ENCODE measurements at regions not wholly inside any gene's neighbourhood (a gene's known extent, or its start where the extent isn't known, plus 50 kb on each side); places are given as distances from the start of the nearest gene placed in this dataset.

GRCh38 chr13:105846923-105847322 is 688.5 kb downstream of the EFNB2 start:
- dilution Hi-C loops (cut with HindIII; ENCODE audit: low sequenced_read_pairs, unreplicated experiment) (no loop called here), in situ Hi-C loops (cut with MboI; ENCODE audit: low sequenced_read_pairs) (no loop called here), intact Hi-C loops (cut with micrococcal nuclease) (no loop called here)
- Histone ChIP-seq H2AK9ac (replicated peaks; ENCODE audit: low read depth, low read length, poor library complexity) (no peak overlapping the region), H3K79me1 (ENCODE audit: low read depth in 1 of 2, low read length in 2 of 2) (no peaks in the 10 kb centered on the region), H3K4me2 (ENCODE audit: low read depth, low read length) (no peak overlapping the region), H3K27ac (ENCODE audit: insufficient read depth, low read length) (no peak overlapping the region), H4K20me1 (ENCODE audit: insufficient read depth, low read length) (no peaks in the 10 kb centered on the region), H2BK120ac (ENCODE audit: low read depth, low read length) (no peak overlapping the region), H4K5ac (ENCODE audit: low read depth, low read length) (no peak overlapping the region), H3K23ac (ENCODE audit: low read depth, low read length) (no peak overlapping the region), H2AFZ (replicated peaks; ENCODE audit: low read length, poor library complexity) (no peak overlapping the region), H2BK20ac (ENCODE audit: low read depth, low read length) (no peak overlapping the region), H3K9me1 (ENCODE audit: insufficient read depth, low read length) (no peaks in the 10 kb centered on the region), H2BK15ac (ENCODE audit: low read depth, low read length) (no peak overlapping the region), H3K27me3 (ENCODE audit: control insufficient read depth, insufficient read depth, low read length) (no peaks in the 10 kb centered on the region; the same call in 1 of the 2 replicates), H3K4me3 (ENCODE audit: insufficient read depth, low read depth, low read length) (no peak overlapping the region), H2AK5ac (ENCODE audit: low read depth, low read length) (no peak overlapping the region), H2BK5ac (ENCODE audit: low read depth, low read length, poor library complexity, severe bottlenecking) (no peak overlapping the region), H3K14ac (replicated peaks; ENCODE audit: low read depth, low read length) (no peak overlapping the region), H3K4ac (ENCODE audit: low read depth, low read length) (no peak overlapping the region), H3K18ac (ENCODE audit: low read depth, low read length) (no peak overlapping the region), H3K36me3 (ENCODE audit: control insufficient read depth, insufficient read depth, low read length) (no peaks in the 10 kb centered on the region), H3K9me3 (ENCODE audit: control insufficient read depth, insufficient read depth, low read length) (no peaks in the 10 kb centered on the region), H3K4me1 (ENCODE audit: control insufficient read depth, insufficient read depth, low read length) (no peaks in the 10 kb centered on the region), H3K9ac (ENCODE audit: low read depth, low read length) (no peak overlapping the region), H4K8ac (ENCODE audit: low read depth in 2 of 2, low read length in 2 of 2) (no peak overlapping the region), H4K91ac (ENCODE audit: insufficient read depth, low read depth, low read length) (no peak overlapping the region), H3K56ac (ENCODE audit: extremely low read depth, insufficient read depth, low read length) (no peak overlapping the region)
- TF ChIP-seq FOS (IDR thresholded peaks at IDR 0.05; ENCODE audit: low read depth, low read length) (no peak), MAZ (IDR thresholded peaks at IDR 0.05; ENCODE audit: borderline replicate concordance, low read depth, low read length) (no peak), POLR2A (IDR thresholded peaks at IDR 0.05; ENCODE audit: low read depth, low read length) (no peak), RFX5 (IDR thresholded peaks at IDR 0.05; ENCODE audit: low read depth, low read length) (no peak), CTCF (conservative IDR thresholded peaks at IDR 0.05; ENCODE audit: low read depth, low read length) (no peak), ELK1 (IDR thresholded peaks at IDR 0.05; ENCODE audit: borderline replicate concordance, low read depth, low read length) (no peak), CEBPB (IDR thresholded peaks at IDR 0.05; ENCODE audit: low read depth, low read length) (no peak), NFE2L2 (IDR thresholded peaks at IDR 0.05; ENCODE audit: low read depth, low read length) (no peak), RCOR1 (IDR thresholded peaks at IDR 0.05; ENCODE audit: insufficient replicate concordance, low read length) (no peak), MAFK (IDR thresholded peaks at IDR 0.05; ENCODE audit: low read depth, low read length) (no peak), BHLHE40 (IDR thresholded peaks at IDR 0.05; ENCODE audit: low read depth, low read length) (no peak), CHD1 (IDR thresholded peaks at IDR 0.05; ENCODE audit: low read depth, low read length) (no peak), RAD21 (IDR thresholded peaks at IDR 0.05; ENCODE audit: low read length) (no peak), MXI1 (IDR thresholded peaks at IDR 0.05; ENCODE audit: borderline replicate concordance, low read depth, low read length) (no peak)
- DNase-seq (no peak), ATAC-seq (ENCODE audit: low read depth) (no peak)
- 100% methylated on average over 1 of the region's 1 CpG; no CpG with 5 or more reads in 1 of the 2 experiments for WGBS, 2 experiments (ENCODE audit: extremely low coverage in 2 of 2, insufficient read length in 1 of 2)
- ChIA-PET POLR2A (ENCODE audit: unreplicated experiment) (no interaction called here), CTCF (no interaction called here)
- BruUV-seq (replicated peaks): no TSS peak

Data from IMR-90 (cell line).